ENCODE measurements at regions not wholly inside any gene's neighbourhood (a gene's known extent, or its start where the extent isn't known, plus 50 kb on each side); places are given as distances from the start of the nearest gene placed in this dataset.

- peaks cover 7% of the 10 kb centered on the region for H3K9me3 Mint-ChIP-seq
- no peaks in the 10 kb centered on the region for H3K4me1 Mint-ChIP-seq
- H3K4me3 Mint-ChIP-seq, result no peak overlapping the region
- H3K27me3 Mint-ChIP-seq, result peaks cover 3% of the 10 kb centered on the region
- no peak overlapping the region for H3K27ac Mint-ChIP-seq
- POLR2A ChIA-PET, result no interaction called here
- H3K36me3 Mint-ChIP-seq, result no peaks in the 10 kb centered on the region
- ATAC-seq (ENCODE audit: low read depth) (no peak), DNase-seq (no peak)
These were observed 1582.2 kb downstream of the MRPL39 start for GRCh38 chr21:24025101-24025500.

GRCh38 chr21:24023936-24024335, 1583.3 kb downstream of the MRPL39 start:
- no peaks in the 10 kb centered on the region for H3K36me3 Mint-ChIP-seq

GRCh38 chr21:24023402-24023801, 1583.9 kb downstream of the MRPL39 start:
- Mint-ChIP-seq H3K4me3 (no peak overlapping the region), H3K36me3 (no peaks in the 10 kb centered on the region), H3K9me3 (peaks cover 16% of the 10 kb centered on the region), H3K4me1 (no peaks in the 10 kb centered on the region), H3K27me3 (peaks cover 3% of the 10 kb centered on the region), H3K27ac (no peak overlapping the region)
- ATAC-seq (ENCODE audit: low read depth) (no peak), DNase-seq (no peak)
- POLR2A ChIA-PET, result no interaction called here

More at GRCh38 chr21:24023936-24024335, 1583.3 kb downstream of the MRPL39 start:
- H3K27me3 Mint-ChIP-seq, result peaks cover 3% of the 10 kb centered on the region
- ATAC-seq (ENCODE audit: low read depth) (no peak), DNase-seq (no peak)
- H3K4me1 Mint-ChIP-seq, result no peaks in the 10 kb centered on the region
- peaks cover 14% of the 10 kb centered on the region for H3K9me3 Mint-ChIP-seq
- no peak overlapping the region for H3K4me3 Mint-ChIP-seq
- POLR2A ChIA-PET, result no interaction called here
- H3K27ac Mint-ChIP-seq, result no peak overlapping the region

- peaks cover 2% of the 10 kb centered on the region for H3K4me1 Mint-ChIP-seq
- no peak overlapping the region for H3K4me3 Mint-ChIP-seq
- no peak for ATAC-seq (ENCODE audit: low read depth)
- H3K27me3 Mint-ChIP-seq, result no peaks in the 10 kb centered on the region
- H3K27ac Mint-ChIP-seq, result no peak overlapping the region
- POLR2A ChIA-PET, result no interaction called here
- H3K36me3 Mint-ChIP-seq, result no peaks in the 10 kb centered on the region
- peaks cover 6% of the 10 kb centered on the region for H3K9me3 Mint-ChIP-seq
- DNase-seq, result no peak
These were observed 1592.9 kb downstream of the MRPL39 start for GRCh38 chr21:24014381-24014780.

- Mint-ChIP-seq H3K4me3 (no peak overlapping the region), H3K27me3 (no peaks in the 10 kb centered on the region), H3K9me3 (peaks cover 2% of the 10 kb centered on the region), H3K36me3 (no peaks in the 10 kb centered on the region), H3K4me1 (peaks cover 2% of the 10 kb centered on the region), H3K27ac (no peak overlapping the region)
- ATAC-seq (ENCODE audit: low read depth) (no peak), DNase-seq (no peak)
- POLR2A ChIA-PET, result no interaction called here
These were observed 1596.2 kb downstream of the MRPL39 start for GRCh38 chr21:24011087-24011486.

- DNase-seq (no peak), ATAC-seq (ENCODE audit: low read depth) (no peak)
- no peak overlapping the region for H3K4me3 Mint-ChIP-seq
- no peaks in the 10 kb centered on the region for H3K36me3 Mint-ChIP-seq
- no peaks in the 10 kb centered on the region for H3K27me3 Mint-ChIP-seq
- POLR2A ChIA-PET, result no interaction called here
- H3K9me3 Mint-ChIP-seq, result peaks cover 6% of the 10 kb centered on the region
- no peak overlapping the region for H3K27ac Mint-ChIP-seq
- no peaks in the 10 kb centered on the region for H3K4me1 Mint-ChIP-seq
These were observed 1599.7 kb downstream of the MRPL39 start for GRCh38 chr21:24007592-24007991.

GRCh38 chr21:23986987-23987386, 1620.3 kb downstream of the MRPL39 start:
- Mint-ChIP-seq H3K4me3 (no peak overlapping the region), H3K27ac (no peak overlapping the region)
- POLR2A ChIA-PET, result no interaction called here

GRCh38 chr21:23986214-23986613, 1621.1 kb downstream of the MRPL39 start:
- ATAC-seq (ENCODE audit: low read depth) (no peak), DNase-seq (no peak)
- POLR2A ChIA-PET, result no interaction called here
- Mint-ChIP-seq H3K27me3 (no peaks in the 10 kb centered on the region), H3K27ac (no peak overlapping the region), H3K4me1 (no peaks in the 10 kb centered on the region), H3K36me3 (no peaks in the 10 kb centered on the region), H3K9me3 (peaks cover 3% of the 10 kb centered on the region), H3K4me3 (no peak overlapping the region)

More at GRCh38 chr21:23986987-23987386, 1620.3 kb downstream of the MRPL39 start:
- no peaks in the 10 kb centered on the region for H3K4me1 Mint-ChIP-seq
- ATAC-seq (ENCODE audit: low read depth) (no peak), DNase-seq (no peak)
- H3K9me3 Mint-ChIP-seq, result peaks cover 3% of the 10 kb centered on the region
- no peaks in the 10 kb centered on the region for H3K27me3 Mint-ChIP-seq
- H3K36me3 Mint-ChIP-seq, result no peaks in the 10 kb centered on the region

GRCh38 chr21:23982546-23982945, 1624.7 kb downstream of the MRPL39 start:
- no peaks in the 10 kb centered on the region for H3K27me3 Mint-ChIP-seq
- H3K27ac Mint-ChIP-seq, result no peak overlapping the region
- POLR2A ChIA-PET, result no interaction called here
- DNase-seq (no peak), ATAC-seq (ENCODE audit: low read depth) (no peak)
- H3K36me3 Mint-ChIP-seq, result no peaks in the 10 kb centered on the region
- no peak overlapping the region for H3K4me3 Mint-ChIP-seq
- H3K9me3 Mint-ChIP-seq, result peaks cover 5% of the 10 kb centered on the region
- peaks cover 12% of the 10 kb centered on the region for H3K4me1 Mint-ChIP-seq

GRCh38 chr21:23977971-23978370, 1629.3 kb downstream of the MRPL39 start:
- ATAC-seq (ENCODE audit: low read depth), result no peak
- POLR2A ChIA-PET, result no interaction called here
- H3K27me3 Mint-ChIP-seq, result peaks cover 6% of the 10 kb centered on the region
- peaks cover 5% of the 10 kb centered on the region for H3K9me3 Mint-ChIP-seq
- no peak overlapping the region for H3K27ac Mint-ChIP-seq
- peaks cover 2% of the 10 kb centered on the region for H3K36me3 Mint-ChIP-seq
- H3K4me3 Mint-ChIP-seq, result no peak overlapping the region
- no peak for DNase-seq
- peaks cover 16% of the 10 kb centered on the region for H3K4me1 Mint-ChIP-seq

- Mint-ChIP-seq H3K4me3 (peak overlapping the region; percentile 69), H3K9me3 (peaks cover 6% of the 10 kb centered on the region), H3K27me3 (peaks cover 10% of the 10 kb centered on the region), H3K4me1 (peaks cover 21% of the 10 kb centered on the region), H3K27ac (peak overlapping the region; percentile 96), H3K36me3 (peaks cover 5% of the 10 kb centered on the region)
- DNase-seq (peak; percentile 82), ATAC-seq (ENCODE audit: low read depth) (peak; percentile 94)
- POLR2A ChIA-PET, result interaction anchor here (0.6 to 1.4 kb wide), 6 partner anchors 9 to 115 kb away, joined by 3 to 5 read pairs (median 3); no protein-coding TSS in a partner anchor
These were observed 1638.3 kb downstream of the MRPL39 start for GRCh38 chr21:23968722-23969647.

- peaks cover 7% of the 10 kb centered on the region for H3K27me3 Mint-ChIP-seq
- ATAC-seq (ENCODE audit: low read depth) (no peak), DNase-seq (no peak)
- peak overlapping the region; percentile 96 for H3K27ac Mint-ChIP-seq
- no peak overlapping the region for H3K4me3 Mint-ChIP-seq
- H3K4me1 Mint-ChIP-seq, result peaks cover 26% of the 10 kb centered on the region
- peaks cover 4% of the 10 kb centered on the region for H3K36me3 Mint-ChIP-seq
- POLR2A ChIA-PET, result interaction anchor here (1.1 kb wide), 1 partner anchor 110 kb away, joined by 3 read pairs; no protein-coding TSS in a partner anchor
- H3K9me3 Mint-ChIP-seq, result peaks cover 4% of the 10 kb centered on the region
These were observed 1639.3 kb downstream of the MRPL39 start for GRCh38 chr21:23968008-23968407.

GRCh38 chr21:23963454-23963853, 1643.8 kb downstream of the MRPL39 start:
- Mint-ChIP-seq H3K27ac (no peak overlapping the region), H3K4me1 (peaks cover 14% of the 10 kb centered on the region), H3K4me3 (no peak overlapping the region), H3K36me3 (no peaks in the 10 kb centered on the region), H3K9me3 (no peaks in the 10 kb centered on the region), H3K27me3 (peaks cover 8% of the 10 kb centered on the region)
- POLR2A ChIA-PET, result no interaction called here
- DNase-seq (no peak), ATAC-seq (ENCODE audit: low read depth) (no peak)

GRCh38 chr21:23960769-23961168, 1646.5 kb downstream of the MRPL39 start:
- POLR2A ChIA-PET, result no interaction called here
- Mint-ChIP-seq H3K27me3 (peaks cover 8% of the 10 kb centered on the region), H3K4me1 (peaks cover 11% of the 10 kb centered on the region), H3K9me3 (no peaks in the 10 kb centered on the region), H3K4me3 (no peak overlapping the region), H3K27ac (no peak overlapping the region), H3K36me3 (no peaks in the 10 kb centered on the region)
- DNase-seq (no peak), ATAC-seq (ENCODE audit: low read depth) (no peak)

All from activated naive CD8-positive, alpha-beta T cell treated with anti-CD3 and anti-CD28 coated beads, Interleukin-2, amount 10 ng/mL, durations not matched to agents 7 days and 5 days (primary cell).